ENCODE measurements at regions not wholly inside any gene's neighbourhood (a gene's known extent, or its start where the extent isn't known, plus 50 kb on each side); places are given as distances from the start of the nearest gene placed in this dataset.

DNA sequence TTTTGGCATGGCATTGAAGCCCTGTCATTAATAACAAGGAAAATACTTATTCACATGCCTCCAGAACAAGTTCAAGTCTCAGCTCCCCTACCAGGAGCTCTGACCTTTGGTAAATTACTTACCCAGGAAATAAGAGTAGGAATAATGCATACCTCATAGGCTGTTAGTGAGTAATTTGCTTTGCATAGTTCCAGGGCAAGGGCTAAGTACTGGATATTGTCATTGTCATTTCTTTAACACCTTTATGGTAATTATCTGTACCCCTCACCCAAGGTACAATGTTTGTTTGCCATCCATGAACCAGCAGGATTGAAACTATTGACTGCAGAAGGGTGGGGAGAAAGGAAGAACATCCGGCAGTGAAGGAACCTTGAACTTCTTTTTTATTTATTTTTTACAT is 148.5 kb downstream of the SOX2 start:
- DNase-seq (no peak), ATAC-seq (no peak)
- intact Hi-C loops (cut with DNase I): no loop called here
- H3K27ac ChIP-seq: no peak overlapping the region
- no peaks in the 10 kb centered on the region for H3K9me3 ChIP-seq
- H3K27me3 ChIP-seq: no peaks in the 10 kb centered on the region
- H3K36me3 ChIP-seq (replicated peaks in 1 of 2; ENCODE audit: insufficient read depth in 1 of 2, low read depth in 2 of 2): no peaks in the 10 kb centered on the region
- WGBS, 2 donors: 78 to 86% methylated on average over 1 of the region's 1 CpG
- no peaks in the 10 kb centered on the region for H3K4me1 ChIP-seq
- TF ChIP-seq POLR2A (IDR thresholded peaks at IDR 0.05): no peak
- TF ChIP-seq, protein P1, sequence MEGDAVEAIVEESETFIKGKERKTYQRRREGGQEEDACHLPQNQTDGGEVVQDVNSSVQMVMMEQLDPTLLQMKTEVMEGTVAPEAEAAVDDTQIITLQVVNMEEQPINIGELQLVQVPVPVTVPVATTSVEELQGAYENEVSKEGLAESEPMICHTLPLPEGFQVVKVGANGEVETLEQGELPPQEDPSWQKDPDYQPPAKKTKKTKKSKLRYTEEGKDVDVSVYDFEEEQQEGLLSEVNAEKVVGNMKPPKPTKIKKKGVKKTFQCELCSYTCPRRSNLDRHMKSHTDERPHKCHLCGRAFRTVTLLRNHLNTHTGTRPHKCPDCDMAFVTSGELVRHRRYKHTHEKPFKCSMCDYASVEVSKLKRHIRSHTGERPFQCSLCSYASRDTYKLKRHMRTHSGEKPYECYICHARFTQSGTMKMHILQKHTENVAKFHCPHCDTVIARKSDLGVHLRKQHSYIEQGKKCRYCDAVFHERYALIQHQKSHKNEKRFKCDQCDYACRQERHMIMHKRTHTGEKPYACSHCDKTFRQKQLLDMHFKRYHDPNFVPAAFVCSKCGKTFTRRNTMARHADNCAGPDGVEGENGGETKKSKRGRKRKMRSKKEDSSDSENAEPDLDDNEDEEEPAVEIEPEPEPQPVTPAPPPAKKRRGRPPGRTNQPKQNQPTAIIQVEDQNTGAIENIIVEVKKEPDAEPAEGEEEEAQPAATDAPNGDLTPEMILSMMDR (IDR thresholded peaks at IDR 0.05): no peak
- no peak overlapping the region for H3K4me3 ChIP-seq

DNA sequence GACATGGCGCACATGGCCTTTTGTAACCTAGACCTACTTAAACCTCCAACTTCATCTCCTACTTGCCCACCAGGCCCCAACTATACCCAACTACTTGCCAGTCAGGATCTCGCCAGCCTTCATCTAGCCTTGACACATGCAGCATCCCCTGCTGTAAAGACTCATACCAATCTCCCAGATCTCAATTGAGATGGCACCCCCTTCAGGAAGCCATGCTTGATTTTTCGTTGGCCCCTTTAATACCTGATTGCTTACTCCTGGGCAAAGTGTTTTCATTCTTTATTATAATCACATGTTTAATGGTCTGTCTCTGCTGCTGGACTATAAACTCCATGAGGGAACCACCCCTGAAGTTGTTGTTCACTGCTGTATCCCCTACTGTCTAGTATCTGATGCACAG is 150.8 kb downstream of the SOX2 start:
- Histone ChIP-seq H3K9me3 (no peaks in the 10 kb centered on the region), H3K4me3 (no peak overlapping the region), H3K4me1 (no peaks in the 10 kb centered on the region), H3K27me3 (no peaks in the 10 kb centered on the region), H3K36me3 (replicated peaks in 1 of 2; ENCODE audit: insufficient read depth in 1 of 2, low read depth in 2 of 2) (no peaks in the 10 kb centered on the region), H3K27ac (no peak overlapping the region)
- ATAC-seq: no peak
- WGBS, 2 donors: 67 to 88% methylated on average over 3 of the region's 3 CpGs
- DNase-seq: no peak
- no peak for TF ChIP-seq POLR2A (IDR thresholded peaks at IDR 0.05)
- TF ChIP-seq, protein P1 (IDR thresholded peaks at IDR 0.05): no peak
- intact Hi-C loops (cut with DNase I): no loop called here

DNA sequence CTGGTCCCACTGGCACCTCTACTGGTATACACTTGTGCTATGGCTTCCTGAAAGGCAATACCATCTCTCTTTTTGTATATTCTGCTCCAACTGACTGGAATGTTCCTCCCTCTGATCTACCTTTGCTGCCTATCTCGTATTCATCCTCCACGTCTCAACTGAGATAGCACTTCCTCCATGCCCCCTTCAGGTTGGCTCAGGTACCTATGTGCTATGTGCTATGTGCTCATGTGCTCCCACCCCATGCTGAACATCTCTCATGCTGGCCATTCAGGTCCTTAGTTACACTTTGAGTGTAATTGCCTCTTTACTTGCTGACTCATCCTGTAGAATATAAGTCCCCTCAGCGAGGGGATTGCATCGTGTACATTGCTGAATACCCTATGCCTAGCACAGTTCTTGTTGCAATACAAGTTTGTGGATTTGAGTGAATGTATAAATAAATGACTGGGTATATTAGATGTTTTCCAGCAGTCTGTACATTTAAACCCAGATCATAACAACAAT is 156.9 kb downstream of the SOX2 start:
- intact Hi-C loops (cut with DNase I): no loop called here
- ATAC-seq: no peak

DNA sequence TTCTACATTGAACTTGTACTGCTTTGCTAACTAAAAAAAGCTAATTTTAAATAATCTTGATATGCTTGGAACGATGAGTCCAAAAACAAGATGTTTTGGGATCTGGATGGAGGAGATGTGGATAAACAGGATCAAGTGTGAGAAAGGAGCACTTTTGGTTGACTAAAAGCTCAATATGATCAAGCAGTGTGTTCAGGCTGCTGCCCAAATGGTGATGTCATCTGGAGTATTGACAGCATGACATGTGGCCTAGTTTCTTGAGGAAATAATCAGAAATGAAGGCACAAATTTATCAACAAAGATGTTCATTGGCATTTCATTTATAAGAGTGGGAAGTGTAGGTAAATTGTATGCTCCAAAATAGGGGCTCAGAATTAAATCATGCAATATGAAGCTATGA is 161.2 kb downstream of the SOX2 start:
- Histone ChIP-seq H3K36me3 (replicated peaks in 1 of 2; ENCODE audit: insufficient read depth in 1 of 2, low read depth in 2 of 2) (no peaks in the 10 kb centered on the region), H3K4me1 (no peaks in the 10 kb centered on the region), H3K27me3 (no peaks in the 10 kb centered on the region), H3K4me3 (no peak overlapping the region), H3K27ac (no peak overlapping the region), H3K9me3 (no peaks in the 10 kb centered on the region)
- TF ChIP-seq, protein P1 (IDR thresholded peaks at IDR 0.05): no peak
- TF ChIP-seq POLR2A (IDR thresholded peaks at IDR 0.05): no peak
- WGBS, 2 donors: 65 to 86% methylated on average over 1 of the region's 1 CpG
- no peak for ATAC-seq
- peak in 1 of 4 donors; percentile 7 for DNase-seq
- intact Hi-C loops (cut with DNase I): no loop called here

More for the DNA sequence above, 156.9 kb downstream of the SOX2 start:
- no peaks in the 10 kb centered on the region for H3K27me3 ChIP-seq
- no peak for TF ChIP-seq POLR2A (IDR thresholded peaks at IDR 0.05)
- TF ChIP-seq, protein P1 (IDR thresholded peaks at IDR 0.05): no peak
- H3K27ac ChIP-seq: no peak overlapping the region
- 44 to 58% methylated on average over 4 of the region's 4 CpGs for WGBS, 2 donors
- no peaks in the 10 kb centered on the region for H3K36me3 ChIP-seq (replicated peaks in 1 of 2; ENCODE audit: insufficient read depth in 1 of 2, low read depth in 2 of 2)
- H3K4me1 ChIP-seq: no peaks in the 10 kb centered on the region
- H3K9me3 ChIP-seq: no peaks in the 10 kb centered on the region
- DNase-seq: no peak
- no peak overlapping the region for H3K4me3 ChIP-seq

DNA sequence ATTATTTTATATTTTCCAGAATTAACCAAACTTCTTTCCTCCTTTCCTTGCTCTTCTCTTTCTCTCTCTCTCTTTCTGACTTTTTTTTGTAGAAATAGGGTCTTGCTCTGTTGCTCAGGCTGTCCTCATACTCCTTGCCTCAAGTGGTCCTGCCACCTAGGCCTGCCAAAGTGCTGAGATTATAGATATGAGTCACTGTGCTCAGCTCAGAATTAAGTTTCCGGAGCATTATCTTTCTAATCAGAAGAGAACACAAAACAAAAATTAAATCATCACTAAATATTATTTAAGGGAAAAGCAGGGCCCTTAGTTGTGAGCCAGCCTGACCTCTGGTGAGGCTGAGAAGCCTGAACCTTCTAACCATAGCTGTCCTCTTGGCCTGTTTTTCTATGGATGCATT is 168.2 kb downstream of the SOX2 start:
- H3K4me1 ChIP-seq: no peaks in the 10 kb centered on the region
- intact Hi-C loops (cut with DNase I): no loop called here
- ATAC-seq: no peak

More for the DNA sequence above, 168.2 kb downstream of the SOX2 start:
- Histone ChIP-seq H3K36me3 (replicated peaks in 1 of 2; ENCODE audit: insufficient read depth in 1 of 2, low read depth in 2 of 2) (no peaks in the 10 kb centered on the region), H3K27ac (no peak overlapping the region), H3K9me3 (no peaks in the 10 kb centered on the region), H3K4me3 (no peak overlapping the region), H3K27me3 (no peaks in the 10 kb centered on the region)
- no peak for DNase-seq
- 21 to 37% methylated on average over 1 of the region's 1 CpG for WGBS, 2 donors
- TF ChIP-seq, protein P1 (IDR thresholded peaks at IDR 0.05): no peak
- no peak for TF ChIP-seq POLR2A (IDR thresholded peaks at IDR 0.05)

Data from body of pancreas (tissue), 4 donors.